ENCODE measurements at regions not wholly inside any gene's neighbourhood (a gene's known extent, or its start where the extent isn't known, plus 50 kb on each side); places are given as distances from the start of the nearest gene placed in this dataset.
"Not testable (repeated sequence)": the region's sequence is repeated elsewhere in the genome, so short reads cannot be mapped to it uniquely, and the experiment has no call there.

DNA sequence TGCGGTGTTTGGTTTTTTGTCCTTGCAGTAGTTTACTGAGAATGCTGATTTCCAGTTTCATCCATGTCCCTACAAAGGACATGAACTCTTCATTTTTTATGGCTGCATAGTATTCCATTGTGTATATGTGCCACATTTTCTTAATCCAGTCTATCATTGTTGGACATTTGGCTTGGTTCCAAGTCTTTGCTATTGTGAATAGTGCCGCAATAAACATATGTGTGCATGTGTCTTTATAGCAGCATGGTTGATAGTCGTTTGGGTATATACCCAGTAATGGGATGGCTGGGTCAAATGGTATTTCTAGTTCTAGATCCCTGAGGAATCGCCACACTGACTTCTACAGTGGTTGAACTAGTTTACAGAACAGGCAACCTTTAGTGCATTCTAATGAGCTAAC lies 178.5 kb upstream of the GRIN3A start:
- TF ChIP-seq, protein P1, sequence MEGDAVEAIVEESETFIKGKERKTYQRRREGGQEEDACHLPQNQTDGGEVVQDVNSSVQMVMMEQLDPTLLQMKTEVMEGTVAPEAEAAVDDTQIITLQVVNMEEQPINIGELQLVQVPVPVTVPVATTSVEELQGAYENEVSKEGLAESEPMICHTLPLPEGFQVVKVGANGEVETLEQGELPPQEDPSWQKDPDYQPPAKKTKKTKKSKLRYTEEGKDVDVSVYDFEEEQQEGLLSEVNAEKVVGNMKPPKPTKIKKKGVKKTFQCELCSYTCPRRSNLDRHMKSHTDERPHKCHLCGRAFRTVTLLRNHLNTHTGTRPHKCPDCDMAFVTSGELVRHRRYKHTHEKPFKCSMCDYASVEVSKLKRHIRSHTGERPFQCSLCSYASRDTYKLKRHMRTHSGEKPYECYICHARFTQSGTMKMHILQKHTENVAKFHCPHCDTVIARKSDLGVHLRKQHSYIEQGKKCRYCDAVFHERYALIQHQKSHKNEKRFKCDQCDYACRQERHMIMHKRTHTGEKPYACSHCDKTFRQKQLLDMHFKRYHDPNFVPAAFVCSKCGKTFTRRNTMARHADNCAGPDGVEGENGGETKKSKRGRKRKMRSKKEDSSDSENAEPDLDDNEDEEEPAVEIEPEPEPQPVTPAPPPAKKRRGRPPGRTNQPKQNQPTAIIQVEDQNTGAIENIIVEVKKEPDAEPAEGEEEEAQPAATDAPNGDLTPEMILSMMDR (IDR thresholded peaks at IDR 0.05): not testable (repeated sequence)
- not testable (repeated sequence) for TF ChIP-seq POLR2AphosphoS5, POLR2A (IDR thresholded peaks at IDR 0.05)

All from transverse colon (tissue), 4 donors.